SK-N-SH treated with all-trans-retinoic acid at 6 μM for 48 hours (cell line): ENCODE measurements at regions not wholly inside any gene's neighbourhood (a gene's known extent, or its start where the extent isn't known, plus 50 kb on each side); places are given as distances from the start of the nearest gene placed in this dataset.

ENCODE experiments used
- ATAC-seq: fragments of 200-7000 bp; cut with Tn5 transposase; 3 replicates; pipeline ENCODE4 v1.9.1; 2020; ENCODE audit warnings: mild to moderate bottlenecking, moderate library complexity
- ARNTL ChIP-seq: fragments of 450-650 bp; formaldehyde crosslinking; IDR thresholded peaks from 2 replicates; pipeline ENCODE4 v1.5.0; 2020; ENCODE audit warnings: low read depth, mild to moderate bottlenecking, moderate library complexity, borderline replicate concordance
- CREB5 ChIP-seq: fragments of 250-450 bp; sonication (Bioruptor Pico); IDR thresholded peaks from 2 replicates; pipeline ENCODE4 v1.5.1; 2020; ENCODE audit warnings: low read depth, mild to moderate bottlenecking, moderate library complexity
- CSDC2 ChIP-seq: fragments of 250-450 bp; sonication (Bioruptor Pico); IDR thresholded peaks from 2 replicates; pipeline ENCODE4 v1.5.0; 2020; ENCODE audit warnings: mild to moderate bottlenecking, moderate library complexity
- CSRNP3 ChIP-seq: fragments of 250-450 bp; sonication (Bioruptor Pico); IDR thresholded peaks from 2 replicates; pipeline ENCODE4 v1.5.1; 2021; ENCODE audit warnings: mild to moderate bottlenecking, moderate library complexity
- ESRRG ChIP-seq: fragments of 250-450 bp; sonication (Bioruptor Pico); IDR thresholded peaks from 2 replicates; pipeline ENCODE4 v1.6.1; 2021; ENCODE audit warnings: mild to moderate bottlenecking
- GLIS3 ChIP-seq: fragments of 250-450 bp; sonication (Bioruptor Pico); IDR thresholded peaks from 2 replicates; pipeline ENCODE4 v1.5.0; 2020; ENCODE audit warnings: mild to moderate bottlenecking, moderate library complexity
- ISL1 ChIP-seq: fragments of 250-450 bp; sonication (Bioruptor Pico); IDR thresholded peaks from 2 replicates; pipeline ENCODE4 v2.1.2; 2022; ENCODE audit warnings: mild to moderate bottlenecking, moderate library complexity
- OSR1 ChIP-seq: fragments of 250-450 bp; sonication (Bioruptor Pico); IDR thresholded peaks from 2 replicates; pipeline ENCODE4 v1.8.0; 2022; ENCODE audit warnings: moderate library complexity, mild to moderate bottlenecking, inconsistent platforms
- PPARA ChIP-seq: fragments of 250-450 bp; sonication (Bioruptor Pico); IDR thresholded peaks from 2 replicates; pipeline ENCODE4 v1.5.0; 2020; ENCODE audit warnings: mild to moderate bottlenecking, borderline replicate concordance
- RARB ChIP-seq: fragments of 250-450 bp; sonication (Bioruptor Pico); IDR thresholded peaks from 2 replicates; pipeline ENCODE4 v1.8.0; 2021; ENCODE audit warnings: mild to moderate bottlenecking, moderate library complexity
- SNAI2 ChIP-seq: fragments of 250-450 bp; sonication (Bioruptor Pico); IDR thresholded peaks from 2 replicates; pipeline ENCODE4 v1.5.0; 2020; ENCODE audit warnings: mild to moderate bottlenecking, moderate library complexity
- TCF4 ChIP-seq: fragments of 250-450 bp; sonication (Bioruptor Pico); IDR thresholded peaks from 2 replicates; pipeline ENCODE4 v1.8.0; 2021; ENCODE audit warnings: mild to moderate bottlenecking, moderate library complexity, borderline replicate concordance
- TOX ChIP-seq: fragments of 250-450 bp; sonication (Bioruptor Pico); IDR thresholded peaks from 2 replicates; pipeline ENCODE4 v1.8.0; 2021; ENCODE audit warnings: mild to moderate bottlenecking, moderate library complexity, borderline replicate concordance
- ZC3H10 ChIP-seq: fragments of 250-450 bp; sonication (Bioruptor Pico); IDR thresholded peaks from 2 replicates; pipeline ENCODE4 v1.5.1; 2021; ENCODE audit warnings: mild to moderate bottlenecking, moderate library complexity
- ZFP3 ChIP-seq: fragments of 250-450 bp; sonication (Bioruptor Pico); IDR thresholded peaks from 2 replicates; pipeline ENCODE4 v1.5.0; 2020; ENCODE audit warnings: mild to moderate bottlenecking, moderate library complexity
- ZFP30 ChIP-seq: fragments of 450-650 bp; formaldehyde crosslinking; IDR thresholded peaks from 2 replicates; pipeline ENCODE4 v1.5.0; 2022; ENCODE audit warnings: mild to moderate bottlenecking, moderate library complexity
- ZNF8 ChIP-seq: fragments of 450-650 bp; formaldehyde crosslinking; IDR thresholded peaks from 2 replicates; pipeline ENCODE4 v1.5.0; 2020; ENCODE audit warnings: mild to moderate bottlenecking, moderate library complexity
- TF ChIP-seq, protein P1 (sequence below): fragments of 250-450 bp; sonication (Bioruptor Pico); IDR thresholded peaks from 2 replicates; pipeline ENCODE4 v1.8.0; 2020; ENCODE audit warnings: mild to moderate bottlenecking, moderate library complexity, borderline replicate concordance
- TF ChIP-seq, protein P2 (sequence below): fragments of 250-450 bp; sonication (Bioruptor Pico); IDR thresholded peaks from 2 replicates; pipeline ENCODE4 v1.8.0; 2021; ENCODE audit warnings: low read depth, mild to moderate bottlenecking, moderate library complexity, borderline replicate concordance

DNA sequence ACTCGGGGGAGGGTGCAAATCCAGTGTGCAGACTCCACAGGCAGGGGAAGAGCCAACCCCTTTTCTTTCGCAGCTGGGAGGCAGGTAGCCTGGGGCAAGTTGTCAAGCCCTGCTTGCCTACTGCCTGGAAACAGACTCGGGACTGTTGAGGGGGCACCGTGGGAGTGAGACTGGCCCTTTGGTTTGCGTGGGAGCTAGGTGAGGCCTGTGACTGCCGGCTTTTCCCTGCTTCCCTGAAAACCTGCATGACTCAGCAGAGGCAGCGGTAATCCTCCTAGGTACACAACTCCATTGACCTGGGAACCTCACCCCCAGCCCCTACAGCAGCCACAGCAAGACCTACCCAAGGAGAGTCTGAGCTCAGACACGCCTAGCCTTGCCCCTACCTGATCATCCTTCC lies 509.5 kb downstream of the DTWD2 start:
- TF ChIP-seq ZFP30 (CRISPR knock-in tag) (no peak), CREB5 (CRISPR knock-in tag) (no peak), OSR1 (no peak), PPARA (no peak), RARB (no peak), CSDC2 (no peak)
- TF ChIP-seq, protein P1, sequence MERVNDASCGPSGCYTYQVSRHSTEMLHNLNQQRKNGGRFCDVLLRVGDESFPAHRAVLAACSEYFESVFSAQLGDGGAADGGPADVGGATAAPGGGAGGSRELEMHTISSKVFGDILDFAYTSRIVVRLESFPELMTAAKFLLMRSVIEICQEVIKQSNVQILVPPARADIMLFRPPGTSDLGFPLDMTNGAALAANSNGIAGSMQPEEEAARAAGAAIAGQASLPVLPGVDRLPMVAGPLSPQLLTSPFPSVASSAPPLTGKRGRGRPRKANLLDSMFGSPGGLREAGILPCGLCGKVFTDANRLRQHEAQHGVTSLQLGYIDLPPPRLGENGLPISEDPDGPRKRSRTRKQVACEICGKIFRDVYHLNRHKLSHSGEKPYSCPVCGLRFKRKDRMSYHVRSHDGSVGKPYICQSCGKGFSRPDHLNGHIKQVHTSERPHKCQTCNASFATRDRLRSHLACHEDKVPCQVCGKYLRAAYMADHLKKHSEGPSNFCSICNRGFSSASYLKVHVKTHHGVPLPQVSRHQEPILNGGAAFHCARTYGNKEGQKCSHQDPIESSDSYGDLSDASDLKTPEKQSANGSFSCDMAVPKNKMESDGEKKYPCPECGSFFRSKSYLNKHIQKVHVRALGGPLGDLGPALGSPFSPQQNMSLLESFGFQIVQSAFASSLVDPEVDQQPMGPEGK: no peak
- no peak for ATAC-seq

- TF ChIP-seq RARB (no peak), ESRRG (CRISPR knock-in tag) (no peak)
- no peak for ATAC-seq
Observed at GRCh38 chr5:118468085-118468484, 520.3 kb downstream of the DTWD2 start.

- no peak for ATAC-seq
Observed at GRCh38 chr5:118467103-118467502, 521.2 kb downstream of the DTWD2 start.

More at GRCh38 chr5:118467103-118467502, 521.2 kb downstream of the DTWD2 start:
- TF ChIP-seq CSDC2: no peak
- no peak for TF ChIP-seq OSR1
- no peak for TF ChIP-seq CREB5 (CRISPR knock-in tag)
- no peak for TF ChIP-seq TCF4 (CRISPR knock-in tag)
- TF ChIP-seq CSRNP3 (CRISPR knock-in tag): no peak
- no peak for TF ChIP-seq TOX
- no peak for TF ChIP-seq SNAI2 (CRISPR knock-in tag)
- TF ChIP-seq ZNF8 (CRISPR knock-in tag): no peak
- no peak for TF ChIP-seq GLIS3 (CRISPR knock-in tag)
- TF ChIP-seq ZC3H10: no peak
- TF ChIP-seq, protein P1: no peak
- TF ChIP-seq, protein P2, sequence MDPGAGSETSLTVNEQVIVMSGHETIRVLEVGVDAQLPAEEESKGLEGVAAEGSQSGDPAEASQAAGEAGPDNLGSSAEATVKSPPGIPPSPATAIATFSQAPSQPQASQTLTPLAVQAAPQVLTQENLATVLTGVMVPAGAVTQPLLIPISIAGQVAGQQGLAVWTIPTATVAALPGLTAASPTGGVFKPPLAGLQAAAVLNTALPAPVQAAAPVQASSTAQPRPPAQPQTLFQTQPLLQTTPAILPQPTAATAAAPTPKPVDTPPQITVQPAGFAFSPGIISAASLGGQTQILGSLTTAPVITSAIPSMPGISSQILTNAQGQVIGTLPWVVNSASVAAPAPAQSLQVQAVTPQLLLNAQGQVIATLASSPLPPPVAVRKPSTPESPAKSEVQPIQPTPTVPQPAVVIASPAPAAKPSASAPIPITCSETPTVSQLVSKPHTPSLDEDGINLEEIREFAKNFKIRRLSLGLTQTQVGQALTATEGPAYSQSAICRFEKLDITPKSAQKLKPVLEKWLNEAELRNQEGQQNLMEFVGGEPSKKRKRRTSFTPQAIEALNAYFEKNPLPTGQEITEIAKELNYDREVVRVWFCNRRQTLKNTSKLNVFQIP (CRISPR knock-in tag): no peak
- TF ChIP-seq ZFP3: no peak
- TF ChIP-seq ISL1 (CRISPR knock-in tag): no peak
- TF ChIP-seq ESRRG (CRISPR knock-in tag): no peak
- TF ChIP-seq ARNTL (CRISPR knock-in tag): no peak
- no peak for TF ChIP-seq ZFP30 (CRISPR knock-in tag)
